CD4-positive, alpha-beta memory T cell (primary cell): ENCODE measurements at regions not wholly inside any gene's neighbourhood (a gene's known extent, or its start where the extent isn't known, plus 50 kb on each side); places are given as distances from the start of the nearest gene placed in this dataset.

ENCODE experiments used
- CTCF ChIA-PET: fragments of 350-600 bp; sonication (Branson Sonifier 250); formaldehyde crosslinking; loops from one replicate; lab custom pipeline; 2021; ENCODE audit warnings: inconsistent platforms; ENCODE audit not compliant: partially characterized antibody; lab: Charles Lee
- POLR2A ChIA-PET: fragments of 350-600 bp; sonication (Branson Sonifier 250); formaldehyde crosslinking; loops from one replicate; lab custom pipeline; 2021; ENCODE audit not compliant: partially characterized antibody; lab: Charles Lee
- DNase-seq, 5 donors: peaks; one replicate each; pipeline versions ENCODE4 v3.0.0 to v3.0.0-alpha.2; 2020 to 2022; ENCODE audit warnings: mixed read lengths in 1 of 5
- H3K27ac ChIP-seq: one replicate; pipeline ENCODE4 v1.7.0; 2013; ENCODE audit warnings: low read depth, low read length
- H3K27me3 ChIP-seq: 2 replicates; pipeline ENCODE4 v1.7.0; 2013; ENCODE audit warnings: mild to moderate bottlenecking, low read length, moderate library complexity; ENCODE audit not compliant: insufficient read depth
- H3K36me3 ChIP-seq: 2 replicates; pipeline ENCODE4 v1.7.0; 2013; ENCODE audit warnings: mild to moderate bottlenecking, low read length, moderate library complexity; ENCODE audit not compliant: insufficient read depth
- H3K4me1 ChIP-seq: 2 replicates; pipeline ENCODE4 v1.7.0; 2013; ENCODE audit warnings: mild to moderate bottlenecking, low read length, moderate library complexity; ENCODE audit not compliant: insufficient read depth
- H3K4me3 ChIP-seq, 2 donors: one replicate each; pipeline ENCODE4 v1.7.0; 2013; ENCODE audit warnings: low read length in 2 of 2, mild to moderate bottlenecking in 1 of 2
- H3K9me3 ChIP-seq, 2 donors: one replicate each; pipeline ENCODE4 v1.7.0; 2013; ENCODE audit warnings: low read length in 2 of 2, control low read depth in 1 of 2; ENCODE audit not compliant: control insufficient read depth in 1 of 2
- H3K27ac Mint-ChIP-seq, 7 donors: one replicate each; pipeline ENCODE4 v1.8.0; 2020 to 2021; ENCODE audit warnings: mixed read lengths in 7 of 7, mild to moderate bottlenecking in 6 of 7, inconsistent platforms in 3 of 7, moderate library complexity in 3 of 7
- H3K27me3 Mint-ChIP-seq, 2 donors: one replicate each; pipeline ENCODE4 v1.8.0; 2020 to 2021; ENCODE audit warnings: mixed read lengths in 2 of 2
- H3K36me3 Mint-ChIP-seq, 2 donors: one replicate each; pipeline ENCODE4 v1.8.0; 2020 to 2021; ENCODE audit warnings: mixed read lengths in 2 of 2, inconsistent platforms in 1 of 2, mild to moderate bottlenecking in 1 of 2
- H3K4me1 Mint-ChIP-seq, 4 donors: one replicate each; pipeline ENCODE4 v1.8.0; 2020 to 2021; ENCODE audit warnings: mixed read lengths in 4 of 4, mild to moderate bottlenecking in 1 of 4
- H3K4me3 Mint-ChIP-seq, 8 donors: one replicate each; pipeline ENCODE4 v1.8.0; 2020 to 2021; ENCODE audit warnings: mixed read lengths in 8 of 8, mild to moderate bottlenecking in 7 of 8, moderate library complexity in 6 of 8, inconsistent platforms in 3 of 8
- H3K9me3 Mint-ChIP-seq, 8 donors: one replicate each; pipeline ENCODE4 v1.8.0; 2020 to 2021; ENCODE audit warnings: mixed read lengths in 8 of 8, mild to moderate bottlenecking in 5 of 8, inconsistent platforms in 3 of 8, moderate library complexity in 1 of 8
- intact Hi-C: fragments of 100-400 bp; cut with micrococcal nuclease; formaldehyde crosslinking; loops from one replicate; pipeline ENCODE4 v1.15.1; 2023

GRCh38 chr3:8278448-8278847 is 223.2 kb upstream of the LMCD1 start:
- no peaks in the 10 kb centered on the region for H3K4me1 ChIP-seq
- no peak overlapping the region for H3K27ac ChIP-seq
- POLR2A ChIA-PET = no interaction called here
- H3K4me3 ChIP-seq = no peak overlapping the region
- Mint-ChIP-seq H3K4me1 (no peaks in the 10 kb centered on the region), H3K36me3 (no peaks in the 10 kb centered on the region), H3K27me3 (no peaks in the 10 kb centered on the region), H3K4me3 (no peak overlapping the region), H3K9me3 (no peaks in the 10 kb centered on the region), H3K27ac (no peak overlapping the region)
- no peaks in the 10 kb centered on the region for H3K27me3 ChIP-seq
- H3K9me3 ChIP-seq = no peaks in the 10 kb centered on the region
- DNase-seq = no peak
- CTCF ChIA-PET = no interaction called here
- intact Hi-C loops = no loop called here
- no peaks in the 10 kb centered on the region for H3K36me3 ChIP-seq

GRCh38 chr3:8279476-8279875 is 222.1 kb upstream of the LMCD1 start:
- no peaks in the 10 kb centered on the region for H3K4me1 Mint-ChIP-seq
- Histone ChIP-seq H3K9me3 (no peaks in the 10 kb centered on the region), H3K27me3 (no peaks in the 10 kb centered on the region), H3K4me3 (no peak overlapping the region), H3K36me3 (no peaks in the 10 kb centered on the region), H3K27ac (no peak overlapping the region), H3K4me1 (no peaks in the 10 kb centered on the region)
- no peak overlapping the region for H3K27ac Mint-ChIP-seq
- intact Hi-C loops = no loop called here
- ChIA-PET POLR2A (no interaction called here), CTCF (interaction anchor here (0.9 kb wide), 1 partner anchor 11 kb away, joined by 4 read pairs; no protein-coding TSS in a partner anchor)
- no peaks in the 10 kb centered on the region for H3K36me3 Mint-ChIP-seq
- no peak for DNase-seq
- H3K4me3 Mint-ChIP-seq = no peak overlapping the region
- no peaks in the 10 kb centered on the region for H3K27me3 Mint-ChIP-seq
- no peaks in the 10 kb centered on the region for H3K9me3 Mint-ChIP-seq

GRCh38 chr3:8279886-8280550 is 221.6 kb upstream of the LMCD1 start:
- CTCF ChIA-PET = interaction anchor here (0.9 kb wide), 1 partner anchor 10 kb away, joined by 4 read pairs; no protein-coding TSS in a partner anchor
- DNase-seq = no peak
- no peak overlapping the region for H3K4me3 Mint-ChIP-seq

DNA sequence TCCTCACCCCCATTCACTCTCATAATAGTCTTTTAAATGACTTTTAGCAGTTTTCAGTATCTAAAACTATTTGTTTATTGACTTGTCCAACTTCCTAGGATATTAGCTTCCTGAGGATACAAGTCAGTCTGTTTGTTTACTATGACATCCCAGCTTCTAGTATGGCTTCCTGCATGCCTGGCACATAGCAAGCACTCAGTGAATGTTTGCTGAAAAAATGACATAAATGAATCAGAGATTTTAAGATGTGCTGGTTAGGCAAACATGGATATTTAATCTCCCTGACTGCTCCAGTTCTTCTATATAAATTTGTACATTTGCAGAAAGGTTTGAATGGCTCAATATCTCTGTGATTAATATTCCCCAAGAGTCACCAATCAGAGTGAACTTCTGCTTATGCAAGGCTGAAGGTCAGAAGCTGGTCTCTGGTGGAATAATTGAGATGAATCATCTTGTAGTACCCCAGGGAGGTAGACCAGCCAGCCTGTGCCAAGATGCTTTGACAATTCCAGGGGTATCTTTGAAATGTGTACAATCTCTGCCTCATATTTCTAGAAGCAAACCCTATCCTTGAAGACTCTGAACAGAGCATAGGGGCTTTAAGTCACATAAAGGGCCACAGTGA is 219.0 kb upstream of the LMCD1 start:
- POLR2A ChIA-PET = no interaction called here

More at GRCh38 chr3:8279886-8280550, 221.6 kb upstream of the LMCD1 start:
- Histone ChIP-seq H3K4me3 (no peak overlapping the region), H3K4me1 (no peaks in the 10 kb centered on the region), H3K36me3 (no peaks in the 10 kb centered on the region), H3K27me3 (no peaks in the 10 kb centered on the region), H3K27ac (no peak overlapping the region), H3K9me3 (no peaks in the 10 kb centered on the region)
- H3K4me1 Mint-ChIP-seq = no peaks in the 10 kb centered on the region
- H3K9me3 Mint-ChIP-seq = no peaks in the 10 kb centered on the region
- no peak overlapping the region for H3K27ac Mint-ChIP-seq
- no peaks in the 10 kb centered on the region for H3K27me3 Mint-ChIP-seq
- POLR2A ChIA-PET = no interaction called here
- no peaks in the 10 kb centered on the region for H3K36me3 Mint-ChIP-seq
- intact Hi-C loops = no loop called here

GRCh38 chr3:8283193-8283592 is 218.4 kb upstream of the LMCD1 start:
- no peak for DNase-seq
- Mint-ChIP-seq H3K27me3 (no peaks in the 10 kb centered on the region), H3K36me3 (no peaks in the 10 kb centered on the region), H3K27ac (no peak overlapping the region), H3K4me1 (no peaks in the 10 kb centered on the region), H3K9me3 (no peaks in the 10 kb centered on the region), H3K4me3 (no peak overlapping the region)
- CTCF ChIA-PET = no interaction called here
- intact Hi-C loops = no loop called here
- POLR2A ChIA-PET = no interaction called here
- H3K27me3 ChIP-seq = no peaks in the 10 kb centered on the region
- no peaks in the 10 kb centered on the region for H3K4me1 ChIP-seq
- H3K27ac ChIP-seq = no peak overlapping the region
- H3K4me3 ChIP-seq = no peak overlapping the region
- H3K9me3 ChIP-seq = no peaks in the 10 kb centered on the region
- H3K36me3 ChIP-seq = no peaks in the 10 kb centered on the region

More for the DNA sequence above, 219.0 kb upstream of the LMCD1 start:
- DNase-seq = no peak
- no peak overlapping the region for H3K27ac Mint-ChIP-seq
- no peak overlapping the region for H3K27ac ChIP-seq
- intact Hi-C loops = no loop called here
- no peaks in the 10 kb centered on the region for H3K4me1 Mint-ChIP-seq
- H3K36me3 ChIP-seq = no peaks in the 10 kb centered on the region
- H3K27me3 ChIP-seq = no peaks in the 10 kb centered on the region
- no peaks in the 10 kb centered on the region for H3K27me3 Mint-ChIP-seq
- no peaks in the 10 kb centered on the region for H3K36me3 Mint-ChIP-seq
- no peaks in the 10 kb centered on the region for H3K9me3 Mint-ChIP-seq
- no peak overlapping the region for H3K4me3 Mint-ChIP-seq
- CTCF ChIA-PET = no interaction called here
- no peak overlapping the region for H3K4me3 ChIP-seq
- no peaks in the 10 kb centered on the region for H3K4me1 ChIP-seq
- no peaks in the 10 kb centered on the region for H3K9me3 ChIP-seq

DNA sequence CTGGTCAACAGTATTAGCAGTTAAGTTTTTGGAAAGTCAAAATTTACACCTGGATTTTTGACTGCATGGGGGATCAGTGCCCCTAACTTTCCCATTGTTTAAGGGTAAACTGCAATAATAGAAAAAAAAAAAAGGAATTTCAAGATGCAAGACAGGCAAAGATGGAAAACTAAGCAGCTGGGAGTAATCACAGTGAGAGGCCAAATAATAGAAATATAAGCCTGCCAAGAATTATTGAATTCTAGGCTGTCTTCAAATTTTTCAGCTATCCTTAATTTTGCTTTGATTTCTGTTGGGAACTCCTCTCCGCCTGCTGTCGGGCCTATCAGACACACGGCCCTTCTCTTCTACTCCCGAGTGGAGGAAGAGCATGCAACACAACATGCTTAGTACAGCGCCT is 215.5 kb upstream of the LMCD1 start:
- Mint-ChIP-seq H3K27me3 (no peaks in the 10 kb centered on the region), H3K4me1 (no peaks in the 10 kb centered on the region), H3K36me3 (no peaks in the 10 kb centered on the region), H3K27ac (no peak overlapping the region), H3K9me3 (peaks cover 0 to 1% (median 0%) of the 10 kb centered on the region in 8 donors), H3K4me3 (no peak overlapping the region)
- Histone ChIP-seq H3K9me3 (no peaks in the 10 kb centered on the region), H3K36me3 (no peaks in the 10 kb centered on the region), H3K4me1 (no peaks in the 10 kb centered on the region), H3K27me3 (no peaks in the 10 kb centered on the region), H3K27ac (no peak overlapping the region), H3K4me3 (no peak overlapping the region)
- DNase-seq = no peak
- intact Hi-C loops = no loop called here
- ChIA-PET POLR2A (no interaction called here), CTCF (interaction anchor here (1.2 kb wide), 2 partner anchors 10 to 17 kb away, joined by 3 read pairs; no protein-coding TSS in a partner anchor)

DNA sequence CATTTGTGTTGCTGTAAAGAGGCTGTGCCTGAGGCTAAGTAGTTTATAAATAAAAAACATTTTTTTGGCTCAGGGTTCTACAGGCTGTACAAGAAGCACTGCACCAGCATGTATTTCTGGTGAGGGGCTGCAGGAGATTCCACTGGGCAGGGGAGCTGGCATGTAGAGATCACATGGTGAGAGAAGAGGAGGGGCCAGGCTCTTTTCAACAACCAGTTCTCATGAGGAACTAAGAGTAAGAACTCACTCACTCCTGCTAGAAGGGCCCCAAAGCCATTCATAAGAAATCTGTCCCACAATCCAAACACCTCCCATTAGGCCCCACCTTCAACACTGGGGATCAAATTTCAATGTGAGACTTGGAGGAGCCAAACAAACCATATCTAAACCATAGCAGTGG is 214.9 kb upstream of the LMCD1 start:
- no peaks in the 10 kb centered on the region for H3K9me3 ChIP-seq
- H3K27me3 ChIP-seq = no peaks in the 10 kb centered on the region
- no peaks in the 10 kb centered on the region for H3K4me1 ChIP-seq
- DNase-seq = no peak
- ChIA-PET POLR2A (no interaction called here), CTCF (interaction anchor here (1.2 kb wide), 1 partner anchor 16 kb away, joined by 3 read pairs; no protein-coding TSS in a partner anchor)
- Mint-ChIP-seq H3K27me3 (peaks cover 0 to 2% of the 10 kb centered on the region in 2 donors), H3K4me3 (no peak overlapping the region), H3K4me1 (no peaks in the 10 kb centered on the region), H3K27ac (no peak overlapping the region), H3K9me3 (peaks cover 0 to 1% (median 0%) of the 10 kb centered on the region in 8 donors), H3K36me3 (no peaks in the 10 kb centered on the region)
- H3K4me3 ChIP-seq = no peak overlapping the region
- H3K27ac ChIP-seq = no peak overlapping the region
- intact Hi-C loops = no loop called here
- no peaks in the 10 kb centered on the region for H3K36me3 ChIP-seq
